ENCODE measurements at regions not wholly inside any gene's neighbourhood (a gene's known extent, or its start where the extent isn't known, plus 50 kb on each side); places are given as distances from the start of the nearest gene placed in this dataset.

DNA sequence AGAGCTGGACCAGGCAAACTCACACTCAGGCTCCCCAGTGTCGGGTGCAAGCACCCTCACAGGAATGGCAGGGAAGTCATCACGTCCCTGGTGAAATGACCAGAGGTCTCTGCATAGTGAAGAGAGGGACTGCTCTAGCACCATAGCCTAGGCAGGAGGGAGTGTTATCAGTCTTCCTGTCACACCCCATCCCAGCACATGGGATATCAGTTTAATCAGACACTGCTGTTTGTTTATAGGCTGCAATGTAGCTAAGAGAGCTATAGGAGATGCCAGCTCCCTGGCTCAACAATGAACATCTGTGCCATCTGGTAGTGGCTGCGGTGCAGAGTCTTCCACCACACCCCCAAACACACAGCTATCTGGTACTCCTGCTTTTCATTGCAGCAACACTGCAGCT lies 776.6 kb downstream of the ZNF385D start:
- Histone ChIP-seq H3K23me2 (ENCODE audit: low read depth, low read length) (no peaks in the 10 kb centered on the region), H3K14ac (ENCODE audit: insufficient read length) (no peak overlapping the region), H2BK12ac (ENCODE audit: low read depth, low read length) (no peak overlapping the region), H3K56ac (replicated peaks; ENCODE audit: insufficient read length, low read depth, low read length) (no peak overlapping the region), H4K8ac (ENCODE audit: extremely low read depth, insufficient read depth, low read length) (no peak overlapping the region), H3K4me2 (ENCODE audit: insufficient read depth in 1 of 2, low read depth in 2 of 2, low read length in 2 of 2) (no peak overlapping the region), H2BK15ac (ENCODE audit: low read length) (no peak overlapping the region), H3K9me3 (ENCODE audit: insufficient read depth in 2 of 2, low read depth in 1 of 2, low read length in 1 of 2) (no peaks in the 10 kb centered on the region), H4K5ac (ENCODE audit: insufficient read length, low read depth, low read length) (no peak overlapping the region), H3K36me3 (ENCODE audit: control insufficient read depth in 2 of 4, insufficient read depth in 4 of 4, low read length in 3 of 4) (no peaks in the 10 kb centered on the region), H3K4ac (replicated peaks; ENCODE audit: insufficient read length, low read depth, low read length) (no peak overlapping the region), H3K9ac (replicated peaks in 1 of 4; ENCODE audit: extremely low read depth in 1 of 4, low read depth in 3 of 4, low read length in 3 of 4) (no peak overlapping the region), H3K27ac (ENCODE audit: low read depth, low read length) (no peak overlapping the region), H2AK5ac (ENCODE audit: low read depth, low read length) (no peak overlapping the region), H2BK5ac (ENCODE audit: low read depth, low read length) (peak overlapping the region; percentile 52; the same call in 1 of the 2 replicates), H3K18ac (ENCODE audit: extremely low read depth, low read length) (no peak overlapping the region), H2BK20ac (ENCODE audit: low read length) (peak overlapping the region; percentile 80; the same call in 1 of the 2 replicates), H2AFZ (ENCODE audit: low read length) (no peak overlapping the region), H4K20me1 (replicated peaks in 1 of 2; ENCODE audit: control insufficient read depth in 1 of 2, insufficient read depth in 2 of 2, low read length in 2 of 2) (no peaks in the 10 kb centered on the region), H3K79me1 (ENCODE audit: low read depth, low read length) (no peaks in the 10 kb centered on the region), H3K4me3 (ENCODE audit: extremely low read depth in 1 of 4, insufficient read depth in 2 of 4, low read depth in 3 of 4, low read length in 4 of 4) (no peak overlapping the region), H4K91ac (replicated peaks; ENCODE audit: insufficient read length, low read length) (no peak overlapping the region), H2BK120ac (replicated peaks; ENCODE audit: low read depth, low read length) (no peak overlapping the region), H3K23ac (ENCODE audit: insufficient read length) (no peak overlapping the region), H3K4me1 (replicated peaks in 1 of 4; ENCODE audit: control insufficient read depth in 3 of 4, insufficient read depth in 4 of 4, low read length in 3 of 4) (peaks cover 0 to 2% (median 0%) of the 10 kb centered on the region in 4 experiments; a peak in 2 of 7 replicates), H3K79me2 (ENCODE audit: control insufficient read depth in 1 of 2, insufficient read depth in 2 of 2, low read length in 2 of 2) (no peaks in the 10 kb centered on the region), H3K27me3 (replicated peaks in 1 of 4; ENCODE audit: control insufficient read depth in 3 of 4, extremely low read depth in 1 of 4, insufficient read depth in 3 of 4, low read length in 3 of 4) (no peaks in the 10 kb centered on the region)
- WGBS, 2 experiments (ENCODE audit: extremely low coverage in 1 of 2, insufficient coverage in 1 of 2, insufficient read length in 1 of 2, insufficient replicate concordance in 2 of 2, low coverage in 1 of 2, low lambda C conversion rate in 2 of 2, missing lambda C conversion rate in 1 of 2) = 100% methylated on average over 3 of the region's 3 CpGs; no CpG with 5 or more reads in 1 of the 2 experiments
- CTCF ChIA-PET (ENCODE audit: partially characterized antibody) = interaction anchor here (1.5 kb wide), 1 partner anchor 316 kb away, joined by 3 read pairs; no protein-coding TSS in a partner anchor
- FAIRE-seq (no peak), DNase-seq (ENCODE audit: low read depth in 1 of 2, low spot score in 2 of 2) (no peak)
- POLR2A ChIA-PET (ENCODE audit: partially characterized antibody) = no interaction called here
- TF ChIP-seq SIRT6 (IDR thresholded peaks at IDR 0.05; ENCODE audit: low read length) (no peak), KDM1A (IDR thresholded peaks at IDR 0.05; ENCODE audit: borderline replicate concordance, low read length) (no peak), TAF1 (IDR thresholded peaks at IDR 0.05; ENCODE audit: low read depth, low read length) (no peak), KDM5A (IDR thresholded peaks at IDR 0.05; ENCODE audit: low read length) (no peak), SRF (IDR thresholded peaks at IDR 0.05; ENCODE audit: low read depth, low read length) (no peak), POLR2AphosphoS5 (IDR thresholded peaks at IDR 0.05; ENCODE audit: low read depth, low read length) (no peak), HDAC6 (IDR thresholded peaks at IDR 0.05; ENCODE audit: low read depth, low read length) (no peak), SAP30 (IDR thresholded peaks at IDR 0.05; ENCODE audit: insufficient read depth, insufficient replicate concordance, low read length) (no peak), TBP (IDR thresholded peaks at IDR 0.05; ENCODE audit: low read depth, low read length) (no peak), SIN3A (conservative IDR thresholded peaks at IDR 0.05 in 1 of 2, IDR thresholded peaks at IDR 0.05 in 1 of 2; ENCODE audit: low read depth in 1 of 2, low read length in 2 of 2) (no peak), ZNF274 (IDR thresholded peaks at IDR 0.05; ENCODE audit: borderline replicate concordance, extremely low read depth, low read length) (no peak), RXRA (IDR thresholded peaks at IDR 0.05; ENCODE audit: insufficient read depth, low read depth, low read length) (no peak), SP4 (IDR thresholded peaks at IDR 0.05; ENCODE audit: low read length) (no peak), JUN (IDR thresholded peaks at IDR 0.05; ENCODE audit: low read depth, low read length) (no peak)
- TF ChIP-seq, protein P1, sequence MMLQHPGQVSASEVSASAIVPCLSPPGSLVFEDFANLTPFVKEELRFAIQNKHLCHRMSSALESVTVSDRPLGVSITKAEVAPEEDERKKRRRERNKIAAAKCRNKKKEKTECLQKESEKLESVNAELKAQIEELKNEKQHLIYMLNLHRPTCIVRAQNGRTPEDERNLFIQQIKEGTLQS (IDR thresholded peaks at IDR 0.05; ENCODE audit: insufficient read depth, low read depth, low read length) = no peak
